ENCODE measurements at regions not wholly inside any gene's neighbourhood (a gene's known extent, or its start where the extent isn't known, plus 50 kb on each side); places are given as distances from the start of the nearest gene placed in this dataset.

GRCh38 chr4:177178246-177178645, 131.4 kb upstream of the NEIL3 start:
- TF ChIP-seq CTCF (IDR thresholded peaks at IDR 0.05) (no peak), POLR2AphosphoS5 (IDR thresholded peaks at IDR 0.05) (no peak), POLR2A (IDR thresholded peaks at IDR 0.05) (no peak)

All from suprapubic skin (tissue), 4 donors.